ENCODE measurements at regions not wholly inside any gene's neighbourhood (a gene's known extent, or its start where the extent isn't known, plus 50 kb on each side); places are given as distances from the start of the nearest gene placed in this dataset.

DNA sequence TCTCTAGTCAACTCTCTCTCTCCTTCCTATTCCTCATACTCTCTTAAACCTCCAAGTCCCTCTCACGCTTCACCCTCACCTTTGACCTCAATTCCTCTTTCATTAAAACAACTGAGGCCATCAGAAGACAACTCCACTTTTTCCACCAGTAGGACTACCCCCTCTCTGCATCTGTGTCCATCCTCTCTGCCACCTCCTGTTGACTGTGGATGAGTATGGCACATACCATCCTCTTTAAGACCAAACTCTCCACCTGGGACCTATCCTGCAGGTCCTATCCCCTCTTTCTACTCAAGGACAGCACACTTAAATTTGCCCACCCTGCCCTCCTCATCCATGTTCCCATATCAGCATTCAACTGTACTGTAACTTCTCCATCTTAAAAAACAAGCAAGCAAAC, 89.2 kb downstream of the FOXD1 start:
- WGBS (ENCODE audit: extremely low coverage, insufficient read length, low lambda C conversion rate): 100% methylated on average over 1 of the region's 1 CpG
- Mint-ChIP-seq H3K4me3 (no peak overlapping the region), H3K27ac (no peak overlapping the region; a peak in 1 of 7 replicates)

More for the DNA sequence above, 89.2 kb downstream of the FOXD1 start:
- Mint-ChIP-seq H3K36me3 (ENCODE audit: insufficient read depth in 1 of 3, low read depth in 3 of 3) (0 out of 7 replicates have a peak, but pooled peaks cover 0 to 3% (median 0%) of the 10 kb centered on the region in 3 experiments), H3K9me3 (peaks cover 0 to 2% of the 10 kb centered on the region in 2 experiments; a peak in 1 of 5 replicates), H3K4me1 (peaks cover 0 to 6% of the 10 kb centered on the region in 2 experiments; a peak in 1 of 4 replicates), H3K27me3 (ENCODE audit: low read depth) (peaks cover 15% of the 10 kb centered on the region)
- H3K27me3 ChIP-seq (ENCODE audit: insufficient read depth, low read length): no peaks in the 10 kb centered on the region
- no peak overlapping the region for H3K4me2 ChIP-seq (ENCODE audit: insufficient read depth, insufficient read length, low read length)
- no peaks in the 10 kb centered on the region for H3K9me3 ChIP-seq (ENCODE audit: control insufficient read depth, low read depth, low read length)
- H3K14ac ChIP-seq (ENCODE audit: insufficient read depth, low read length): 0 out of 2 replicates have a peak overlapping the region, but pooled peaks have one; percentile 50
- no peak overlapping the region for H3T11ph ChIP-seq (ENCODE audit: low read length)
- no peak overlapping the region for H3K23ac ChIP-seq (ENCODE audit: insufficient read length, low read depth, low read length)
- H4K8ac ChIP-seq (replicated peaks; ENCODE audit: insufficient read length, low read depth, low read length): no peak overlapping the region
- no peak overlapping the region for H3K27ac ChIP-seq (ENCODE audit: insufficient read length, low read depth, low read length)
- H3K56ac ChIP-seq (ENCODE audit: insufficient read length, low read depth, low read length): no peak overlapping the region
- no peak overlapping the region for H3K4ac ChIP-seq (ENCODE audit: low read depth, low read length)
- no peak overlapping the region for H2BK15ac ChIP-seq (ENCODE audit: low read depth, low read length)
- H3K23me2 ChIP-seq (ENCODE audit: insufficient read length, low read depth, low read length, poor library complexity, severe bottlenecking): no peaks in the 10 kb centered on the region
- no peak overlapping the region for H4K91ac ChIP-seq (ENCODE audit: insufficient read length, low read depth, low read length)
- H4K5ac ChIP-seq (ENCODE audit: insufficient read length, low read depth, low read length): no peak overlapping the region
- H3K4me1 ChIP-seq (ENCODE audit: insufficient read depth, low read length): no peaks in the 10 kb centered on the region
- H3K18ac ChIP-seq (ENCODE audit: insufficient read length, low read depth, low read length): no peak overlapping the region
- no peak overlapping the region for H2BK120ac ChIP-seq (ENCODE audit: low read depth, low read length, poor library complexity, severe bottlenecking)
- H2BK12ac ChIP-seq (ENCODE audit: insufficient read length, low read depth, low read length): no peak overlapping the region
- H3K9ac ChIP-seq (ENCODE audit: extremely low read depth, insufficient read length, low read length): no peak overlapping the region
- no peaks in the 10 kb centered on the region for H4K20me1 ChIP-seq (ENCODE audit: control insufficient read depth, insufficient read depth, insufficient read length)
- TF ChIP-seq, protein P1, sequence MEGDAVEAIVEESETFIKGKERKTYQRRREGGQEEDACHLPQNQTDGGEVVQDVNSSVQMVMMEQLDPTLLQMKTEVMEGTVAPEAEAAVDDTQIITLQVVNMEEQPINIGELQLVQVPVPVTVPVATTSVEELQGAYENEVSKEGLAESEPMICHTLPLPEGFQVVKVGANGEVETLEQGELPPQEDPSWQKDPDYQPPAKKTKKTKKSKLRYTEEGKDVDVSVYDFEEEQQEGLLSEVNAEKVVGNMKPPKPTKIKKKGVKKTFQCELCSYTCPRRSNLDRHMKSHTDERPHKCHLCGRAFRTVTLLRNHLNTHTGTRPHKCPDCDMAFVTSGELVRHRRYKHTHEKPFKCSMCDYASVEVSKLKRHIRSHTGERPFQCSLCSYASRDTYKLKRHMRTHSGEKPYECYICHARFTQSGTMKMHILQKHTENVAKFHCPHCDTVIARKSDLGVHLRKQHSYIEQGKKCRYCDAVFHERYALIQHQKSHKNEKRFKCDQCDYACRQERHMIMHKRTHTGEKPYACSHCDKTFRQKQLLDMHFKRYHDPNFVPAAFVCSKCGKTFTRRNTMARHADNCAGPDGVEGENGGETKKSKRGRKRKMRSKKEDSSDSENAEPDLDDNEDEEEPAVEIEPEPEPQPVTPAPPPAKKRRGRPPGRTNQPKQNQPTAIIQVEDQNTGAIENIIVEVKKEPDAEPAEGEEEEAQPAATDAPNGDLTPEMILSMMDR (conservative IDR thresholded peaks at IDR 0.05): peak; percentile 25; the same call in 2 of the 3 replicates
- no peak overlapping the region for H2AK5ac ChIP-seq (ENCODE audit: insufficient read length, low read length)
- H3K79me1 ChIP-seq (ENCODE audit: insufficient read depth, low read depth, low read length, poor library complexity, severe bottlenecking): no peaks in the 10 kb centered on the region
- H2BK5ac ChIP-seq (ENCODE audit: insufficient read length, low read length): no peak overlapping the region
- DNase-seq: no peak
- H2BK20ac ChIP-seq (ENCODE audit: low read depth, low read length, poor library complexity, severe bottlenecking): no peak overlapping the region
- H2AFZ ChIP-seq (ENCODE audit: low read length): no peak overlapping the region
- H3K79me2 ChIP-seq (ENCODE audit: insufficient read depth, low read length): no peaks in the 10 kb centered on the region

All from H9 (cell line).